HEK293T (cell line): ENCODE measurements at regions not wholly inside any gene's neighbourhood (a gene's known extent, or its start where the extent isn't known, plus 50 kb on each side); places are given as distances from the start of the nearest gene placed in this dataset.

ENCODE experiments used
- CTCF ChIA-PET: fragments of 350-600 bp; formaldehyde crosslinking; extraction: SDS; loops from one replicate; lab custom pipeline; 2021; ENCODE audit warnings: antibody characterized with exemption, inconsistent platforms; lab: Yijun Ruan, JAX
- POLR2A ChIA-PET: fragments of 350-600 bp; formaldehyde crosslinking; extraction: SDS; loops from one replicate; lab custom pipeline; 2020; ENCODE audit warnings: antibody characterized with exemption, inconsistent platforms; lab: Yijun Ruan, JAX
- DNase-seq: peaks from one replicate; pipeline ENCODE4 v3.0.0; 2012; ENCODE audit warnings: mixed read lengths; ENCODE audit errors: extremely low spot score
- ARNT ChIP-seq: fragments of 450-650 bp; IDR thresholded peaks from 2 replicates; pipeline ENCODE4 v1.6.1; 2017; ENCODE audit warnings: mild to moderate bottlenecking
- BHLHE40 ChIP-seq: fragments of 450-650 bp; IDR thresholded peaks from 2 replicates; pipeline ENCODE4 v1.6.1; 2016; ENCODE audit warnings: mild to moderate bottlenecking, moderate library complexity, borderline replicate concordance
- CTBP1 ChIP-seq: fragments of 450-650 bp; IDR thresholded peaks from 2 replicates; pipeline ENCODE4 v1.6.1; 2016; ENCODE audit warnings: borderline replicate concordance
- ELF4 ChIP-seq: fragments of 450-650 bp; IDR thresholded peaks from 2 replicates; pipeline ENCODE4 v1.6.1; 2017; ENCODE audit warnings: antibody characterized with exemption
- FOXA1 ChIP-seq: fragments of 450-650 bp; IDR thresholded peaks from 2 replicates; pipeline ENCODE4 v1.6.1; 2016; ENCODE audit warnings: mild to moderate bottlenecking
- FOXK2 ChIP-seq: fragments of 450-650 bp; IDR thresholded peaks from 2 replicates; pipeline ENCODE4 v1.6.1; 2016; ENCODE audit warnings: mild to moderate bottlenecking
- FOXM1 ChIP-seq: fragments of 450-650 bp; IDR thresholded peaks from 2 replicates; pipeline ENCODE4 v1.6.1; 2017; ENCODE audit warnings: mild to moderate bottlenecking, borderline replicate concordance
- HDGF ChIP-seq: fragments of 450-650 bp; IDR thresholded peaks from 2 replicates; pipeline ENCODE4 v1.6.1; 2017; ENCODE audit warnings: antibody characterized with exemption, borderline replicate concordance
- L3MBTL2 ChIP-seq: fragments of 450-650 bp; conservative IDR thresholded peaks from 2 replicates; pipeline ENCODE4 v1.6.1; 2016; ENCODE audit warnings: mild to moderate bottlenecking
- LEF1 ChIP-seq: fragments of 450-650 bp; IDR thresholded peaks from 2 replicates; pipeline ENCODE4 v1.6.1; 2017; ENCODE audit warnings: mild to moderate bottlenecking, borderline replicate concordance
- NFRKB ChIP-seq: fragments of 450-650 bp; IDR thresholded peaks from 2 replicates; pipeline ENCODE4 v1.6.1; 2016; ENCODE audit warnings: mild to moderate bottlenecking, moderate library complexity
- PKNOX1 ChIP-seq: fragments of 450-650 bp; IDR thresholded peaks from 2 replicates; pipeline ENCODE4 v1.6.1; 2016
- SP1 ChIP-seq: fragments of 450-650 bp; IDR thresholded peaks from 2 replicates; pipeline ENCODE4 v1.6.1; 2017
- SUZ12 ChIP-seq: fragments of 450-650 bp; IDR thresholded peaks from 2 replicates; pipeline ENCODE4 v1.6.1; 2016; ENCODE audit warnings: mild to moderate bottlenecking
- TARDBP ChIP-seq: fragments of 450-650 bp; IDR thresholded peaks from 2 replicates; pipeline ENCODE4 v1.6.1; 2016
- ZNF384 ChIP-seq: fragments of 450-650 bp; IDR thresholded peaks from 2 replicates; pipeline ENCODE4 v1.6.1; 2016

GRCh38 chr2:57726294-57726693, 320.3 kb upstream of the VRK2 start:
- ChIA-PET CTCF (no interaction called here), POLR2A (no interaction called here)
- TF ChIP-seq LEF1, result no peak
- TF ChIP-seq ARNT, result no peak
- no peak for TF ChIP-seq L3MBTL2
- no peak for TF ChIP-seq CTBP1
- no peak for TF ChIP-seq TARDBP
- TF ChIP-seq FOXA1, result no peak
- TF ChIP-seq SP1, result no peak
- no peak for TF ChIP-seq PKNOX1
- no peak for TF ChIP-seq NFRKB
- TF ChIP-seq FOXM1, result no peak
- TF ChIP-seq SUZ12, result no peak
- TF ChIP-seq ELF4, result no peak
- no peak for TF ChIP-seq FOXK2
- no peak for TF ChIP-seq HDGF
- TF ChIP-seq BHLHE40, result no peak
- TF ChIP-seq ZNF384, result no peak
- no peak for DNase-seq

- no peak for DNase-seq
- POLR2A ChIA-PET, result no interaction called here
- CTCF ChIA-PET, result no interaction called here
- no peak for TF ChIP-seq PKNOX1
- no peak for TF ChIP-seq ZNF384
These were observed 317.9 kb upstream of the VRK2 start for GRCh38 chr2:57728691-57729090.

- ChIA-PET CTCF (no interaction called here), POLR2A (no interaction called here)
- TF ChIP-seq BHLHE40, result no peak
- TF ChIP-seq SP1, result no peak
- no peak for TF ChIP-seq CTBP1
- TF ChIP-seq FOXA1, result no peak
- no peak for TF ChIP-seq ARNT
- TF ChIP-seq FOXK2, result no peak
- no peak for TF ChIP-seq HDGF
- no peak for TF ChIP-seq ELF4
- TF ChIP-seq L3MBTL2, result no peak
- TF ChIP-seq SUZ12, result no peak
- TF ChIP-seq FOXM1, result no peak
- no peak for TF ChIP-seq TARDBP
- TF ChIP-seq PKNOX1, result no peak
- no peak for TF ChIP-seq LEF1
- no peak for TF ChIP-seq ZNF384
- TF ChIP-seq NFRKB, result no peak
- no peak for DNase-seq
These were observed 312.6 kb upstream of the VRK2 start for GRCh38 chr2:57733956-57734355.

- no peak for DNase-seq
- POLR2A ChIA-PET, result no interaction called here
- CTCF ChIA-PET, result no interaction called here
- TF ChIP-seq PKNOX1 (peak; percentile 65), SUZ12 (no peak)
These were observed 305.7 kb upstream of the VRK2 start for GRCh38 chr2:57740891-57741290.

DNA sequence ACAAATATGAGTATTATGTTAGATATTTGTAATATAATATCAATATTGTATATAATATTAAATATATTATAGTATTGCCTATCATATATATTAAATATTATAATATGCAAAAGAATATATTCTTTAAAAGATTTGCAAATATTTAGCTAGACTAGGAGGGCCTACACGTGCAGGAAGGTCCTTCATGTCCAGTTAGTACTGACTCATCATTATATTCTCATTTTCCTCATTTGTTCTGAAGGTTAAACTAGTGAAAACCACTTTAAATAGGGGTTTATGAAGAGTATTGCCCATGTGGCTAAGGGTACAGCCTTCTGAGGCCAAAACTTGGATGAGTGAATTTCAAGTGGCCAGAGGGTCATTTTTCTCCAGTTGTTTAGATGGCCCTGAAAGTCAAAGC, 293.0 kb upstream of the VRK2 start:
- no peak for DNase-seq
- ChIA-PET CTCF (no interaction called here), POLR2A (no interaction called here)
- TF ChIP-seq TARDBP (no peak), PKNOX1 (no peak), LEF1 (no peak), SUZ12 (no peak), FOXK2 (no peak), FOXA1 (no peak), FOXM1 (no peak), CTBP1 (no peak), NFRKB (no peak), BHLHE40 (no peak)

DNA sequence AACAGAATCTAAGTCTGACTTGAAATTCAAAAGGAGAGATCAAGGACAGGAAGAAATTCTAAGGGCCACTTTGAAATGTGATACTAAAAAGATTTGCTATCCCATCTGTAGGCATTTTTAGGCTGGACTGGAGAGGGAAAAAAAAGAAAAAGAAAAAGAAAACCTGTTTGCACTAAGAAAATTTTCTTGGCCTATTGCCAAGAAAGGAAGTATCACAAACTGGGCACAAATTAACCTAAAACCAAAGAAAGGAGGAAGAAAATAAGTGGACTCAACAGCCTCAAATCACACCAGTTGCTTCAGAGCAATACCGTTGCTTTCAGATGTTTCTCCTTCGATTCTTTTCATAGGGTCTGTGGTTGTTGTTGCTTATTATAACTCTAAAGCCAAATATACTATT, 287.9 kb upstream of the VRK2 start:
- no peak for TF ChIP-seq PKNOX1
- TF ChIP-seq BHLHE40, result no peak
- TF ChIP-seq CTBP1, result no peak
- CTCF ChIA-PET, result interaction anchor here (1.1 kb wide), 1 partner anchor 35 kb away, joined by 4 read pairs; no protein-coding TSS in a partner anchor

More for the DNA sequence above, 287.9 kb upstream of the VRK2 start:
- POLR2A ChIA-PET, result no interaction called here
- no peak for DNase-seq
